ENCODE measurements at regions not wholly inside any gene's neighbourhood (a gene's known extent, or its start where the extent isn't known, plus 50 kb on each side); places are given as distances from the start of the nearest gene placed in this dataset.

- Histone ChIP-seq H3K9ac (ENCODE audit: low read length) (no peak overlapping the region), H3K27me3 (ENCODE audit: insufficient read depth, low read length) (no peaks in the 10 kb centered on the region), H3K9me2 (ENCODE audit: insufficient read depth) (no peaks in the 10 kb centered on the region), H2AFZ (ENCODE audit: low read depth, low read length, poor library complexity, severe bottlenecking) (no peak overlapping the region), H3K36me3 (ENCODE audit: control insufficient read depth in 1 of 2, insufficient read depth in 2 of 2, low read length in 2 of 2) (no peaks in the 10 kb centered on the region), H4K20me1 (ENCODE audit: insufficient read depth) (no peaks in the 10 kb centered on the region), H3K27ac (ENCODE audit: low read depth, low read length) (no peak overlapping the region), H3K79me2 (ENCODE audit: insufficient read depth, low read length) (no peaks in the 10 kb centered on the region), H3K4me2 (ENCODE audit: low read length) (no peak overlapping the region), H3K4me1 (ENCODE audit: control insufficient read depth in 1 of 2, insufficient read depth in 2 of 2, low read length in 2 of 2) (no peaks in the 10 kb centered on the region), H3K4me3 (replicated peaks in 1 of 2; ENCODE audit: low read depth in 1 of 2, low read length in 2 of 2) (no peak overlapping the region), H3K9me3 (ENCODE audit: control insufficient read depth in 1 of 2, insufficient read depth in 1 of 2, low read depth in 1 of 2, low read length in 2 of 2) (no peaks in the 10 kb centered on the region)
- peak; percentile 47; the same call in 1 of the 2 replicates for ATAC-seq
- intact Hi-C loops (cut with micrococcal nuclease) = no loop called here
- CTCF ChIA-PET = no interaction called here
- no TSS peak for BruUV-seq (replicated peaks)
- DNase-seq (ENCODE audit: low read depth, low spot score) = no peak
- POLR2A ChIA-PET = no interaction called here
- no peak for TF ChIP-seq MAX (IDR thresholded peaks at IDR 0.05)
- TF ChIP-seq RAD21 (IDR thresholded peaks at IDR 0.05; ENCODE audit: low read depth) = no peak
- TF ChIP-seq CEBPB (IDR thresholded peaks at IDR 0.05; ENCODE audit: low read depth) = no peak
- RAD21 ChIA-PET (ENCODE audit: low non-redundant PET in 1 of 2, low total read pairs in 2 of 2, uncharacterized antibody in 2 of 2, unreplicated experiment in 2 of 2) = no interaction called here
Observed at GRCh38 chr2:11901351-11902069, 155.1 kb downstream of the LPIN1 start.

- Histone ChIP-seq H3K27me3 (ENCODE audit: insufficient read depth, low read length) (no peaks in the 10 kb centered on the region), H3K4me1 (ENCODE audit: control insufficient read depth in 1 of 2, insufficient read depth in 2 of 2, low read length in 2 of 2) (no peaks in the 10 kb centered on the region), H3K9me3 (ENCODE audit: control insufficient read depth in 1 of 2, insufficient read depth in 1 of 2, low read depth in 1 of 2, low read length in 2 of 2) (no peaks in the 10 kb centered on the region), H3K9ac (ENCODE audit: low read length) (no peak overlapping the region), H3K9me2 (ENCODE audit: insufficient read depth) (no peaks in the 10 kb centered on the region), H3K36me3 (ENCODE audit: control insufficient read depth in 1 of 2, insufficient read depth in 2 of 2, low read length in 2 of 2) (no peaks in the 10 kb centered on the region), H3K79me2 (ENCODE audit: insufficient read depth, low read length) (no peaks in the 10 kb centered on the region), H3K4me2 (ENCODE audit: low read length) (no peak overlapping the region), H2AFZ (ENCODE audit: low read depth, low read length, poor library complexity, severe bottlenecking) (no peak overlapping the region), H4K20me1 (ENCODE audit: insufficient read depth) (no peaks in the 10 kb centered on the region), H3K4me3 (replicated peaks in 1 of 2; ENCODE audit: low read depth in 1 of 2, low read length in 2 of 2) (no peak overlapping the region), H3K27ac (ENCODE audit: low read depth, low read length) (no peak overlapping the region)
- ATAC-seq = no peak
- DNase-seq (ENCODE audit: low read depth, low spot score) = no peak
- POLR2A ChIA-PET = no interaction called here
- TF ChIP-seq EZH2 (IDR thresholded peaks at IDR 0.05) (no peak), MAX (IDR thresholded peaks at IDR 0.05) (no peak), CEBPB (IDR thresholded peaks at IDR 0.05; ENCODE audit: low read depth) (no peak), ZNF274 (IDR thresholded peaks at IDR 0.05; ENCODE audit: low read depth, low read length) (no peak), EGR1 (IDR thresholded peaks at IDR 0.05; ENCODE audit: low read depth) (no peak), POLR2A (IDR thresholded peaks at IDR 0.05; ENCODE audit: borderline replicate concordance, extremely low read depth, insufficient read depth, insufficient read length) (no peak)
- CTCF ChIA-PET = no interaction called here
- RAD21 ChIA-PET (ENCODE audit: low non-redundant PET in 1 of 2, low total read pairs in 2 of 2, uncharacterized antibody in 2 of 2, unreplicated experiment in 2 of 2) = no interaction called here
- BruUV-seq (replicated peaks) = no TSS peak
- intact Hi-C loops (cut with micrococcal nuclease) = no loop called here
Observed at GRCh38 chr2:11903085-11903606, 156.7 kb downstream of the LPIN1 start.
